GM23248 (cell line): ENCODE measurements at regions not wholly inside any gene's neighbourhood (a gene's known extent, or its start where the extent isn't known, plus 50 kb on each side); places are given as distances from the start of the nearest gene placed in this dataset.
"Not testable (repeated sequence)": the region's sequence is repeated elsewhere in the genome, so short reads cannot be mapped to it uniquely, and the experiment has no call there.

ENCODE experiments used
- EZH2 ChIP-seq: fragments of 200-600 bp; sonication (generic); IDR thresholded peaks from 2 replicates; pipeline ENCODE4 v1.6.1; 2018; ENCODE audit warnings: antibody characterized with exemption, mild to moderate bottlenecking; ENCODE audit not compliant: insufficient read depth, poor library complexity, severe bottlenecking
- EZH2phosphoT487 ChIP-seq: fragments of 200-600 bp; sonication (generic); IDR thresholded peaks from 2 replicates; pipeline ENCODE4 v1.6.1; 2018; ENCODE audit warnings: antibody characterized with exemption, moderate library complexity, mild to moderate bottlenecking, low read depth; ENCODE audit not compliant: insufficient read depth

DNA sequence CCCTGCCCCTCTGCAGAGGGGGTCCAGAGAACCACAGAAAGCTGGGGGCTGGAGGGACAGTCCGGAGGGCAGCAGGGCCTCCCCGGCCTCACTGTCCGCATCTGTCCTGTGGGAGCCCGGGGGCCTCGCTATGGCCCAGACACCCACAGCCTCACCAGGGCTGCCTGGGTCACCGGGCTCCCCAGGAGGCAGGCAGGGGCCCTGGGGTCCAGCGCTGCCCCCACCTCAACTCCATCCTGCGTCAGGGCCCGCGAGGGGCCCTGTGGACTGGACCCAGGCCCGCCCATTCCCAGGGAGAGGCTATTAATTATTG lies 96.1 kb downstream of the POTEG start:
- TF ChIP-seq EZH2, EZH2phosphoT487: not testable (repeated sequence)
